ENCODE measurements at regions not wholly inside any gene's neighbourhood (a gene's known extent, or its start where the extent isn't known, plus 50 kb on each side); places are given as distances from the start of the nearest gene placed in this dataset.

DNA sequence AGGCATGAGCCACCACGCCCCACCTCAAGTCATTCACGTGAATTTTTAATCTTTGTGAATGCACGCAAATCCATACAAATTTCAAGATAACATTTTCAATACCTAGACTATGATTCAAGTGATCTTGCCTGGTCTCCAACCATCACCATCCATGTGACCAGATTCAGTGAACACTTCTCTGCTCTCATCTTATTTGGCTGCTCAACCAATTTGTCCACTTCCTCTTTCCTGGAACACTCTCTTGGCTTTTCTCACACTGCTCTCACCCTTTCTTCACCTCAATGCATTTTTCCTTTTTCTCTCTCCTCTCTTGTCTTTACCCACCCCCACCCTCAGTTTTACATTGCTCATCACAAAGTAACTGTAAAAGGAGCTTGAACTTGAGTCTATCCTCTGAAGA lies 354.7 kb upstream of the KIF2A start:
- Histone ChIP-seq H3K23ac (ENCODE audit: insufficient read length) (no peak overlapping the region), H2AFZ (ENCODE audit: low read length) (no peak overlapping the region), H2BK120ac (replicated peaks; ENCODE audit: low read depth, low read length) (no peak overlapping the region), H4K8ac (ENCODE audit: extremely low read depth, insufficient read depth, low read length) (no peak overlapping the region), H2AK5ac (ENCODE audit: low read depth, low read length) (no peak overlapping the region), H2BK20ac (ENCODE audit: low read length) (no peak overlapping the region), H3K9ac (replicated peaks in 1 of 4; ENCODE audit: extremely low read depth in 1 of 4, low read depth in 3 of 4, low read length in 3 of 4) (no peak overlapping the region), H4K5ac (ENCODE audit: insufficient read length, low read depth, low read length) (no peak overlapping the region), H3K27me3 (replicated peaks in 1 of 4; ENCODE audit: control insufficient read depth in 3 of 4, extremely low read depth in 1 of 4, insufficient read depth in 3 of 4, low read length in 3 of 4) (no peaks in the 10 kb centered on the region), H3K14ac (ENCODE audit: insufficient read length) (no peak overlapping the region), H3K4me2 (ENCODE audit: insufficient read depth in 1 of 2, low read depth in 2 of 2, low read length in 2 of 2) (no peak overlapping the region), H3K56ac (replicated peaks; ENCODE audit: insufficient read length, low read depth, low read length) (no peak overlapping the region), H3K4me3 (ENCODE audit: extremely low read depth in 1 of 4, insufficient read depth in 2 of 4, low read depth in 3 of 4, low read length in 4 of 4) (no peak overlapping the region), H3K79me2 (ENCODE audit: control insufficient read depth in 1 of 2, insufficient read depth in 2 of 2, low read length in 2 of 2) (no peaks in the 10 kb centered on the region), H3K9me3 (ENCODE audit: insufficient read depth in 2 of 2, low read depth in 1 of 2, low read length in 1 of 2) (no peaks in the 10 kb centered on the region), H3K23me2 (ENCODE audit: low read depth, low read length) (no peaks in the 10 kb centered on the region), H3K27ac (ENCODE audit: low read depth, low read length) (no peak overlapping the region), H2BK5ac (ENCODE audit: low read depth, low read length) (no peak overlapping the region), H3K18ac (ENCODE audit: extremely low read depth, low read length) (no peak overlapping the region), H3K79me1 (ENCODE audit: low read depth, low read length) (no peaks in the 10 kb centered on the region), H4K91ac (replicated peaks; ENCODE audit: insufficient read length, low read length) (no peak overlapping the region), H2BK15ac (ENCODE audit: low read length) (no peak overlapping the region), H3K36me3 (ENCODE audit: control insufficient read depth in 2 of 4, insufficient read depth in 4 of 4, low read length in 3 of 4) (no peaks in the 10 kb centered on the region), H3K4me1 (replicated peaks in 1 of 4; ENCODE audit: control insufficient read depth in 3 of 4, insufficient read depth in 4 of 4, low read length in 3 of 4) (peaks cover 0 to 4% (median 0%) of the 10 kb centered on the region in 4 experiments; a peak in 2 of 7 replicates), H2BK12ac (ENCODE audit: low read depth, low read length) (no peak overlapping the region; the same call in 1 of the 2 replicates), H3K4ac (replicated peaks; ENCODE audit: insufficient read length, low read depth, low read length) (no peak overlapping the region), H4K20me1 (replicated peaks in 1 of 2; ENCODE audit: control insufficient read depth in 1 of 2, insufficient read depth in 2 of 2, low read length in 2 of 2) (no peaks in the 10 kb centered on the region)
- 86% methylated on average over 3 of the region's 3 CpGs; no CpG with 5 or more reads in 1 of the 2 experiments for WGBS, 2 experiments (ENCODE audit: extremely low coverage in 1 of 2, insufficient coverage in 1 of 2, insufficient read length in 1 of 2, insufficient replicate concordance in 2 of 2, low coverage in 1 of 2, low lambda C conversion rate in 2 of 2, missing lambda C conversion rate in 1 of 2)
- POLR2A ChIA-PET (ENCODE audit: partially characterized antibody), result no interaction called here
- no peak for TF ChIP-seq CEBPB (IDR thresholded peaks at IDR 0.05; ENCODE audit: low read depth, low read length)
- CTCF ChIA-PET (ENCODE audit: partially characterized antibody), result interaction anchor here (0.8 kb wide), 1 partner anchor 185 kb away, joined by 3 read pairs; no protein-coding TSS in a partner anchor
- FAIRE-seq, result no peak
- DNase-seq (ENCODE audit: low read depth in 1 of 2, low spot score in 2 of 2), result no peak
